ENCODE measurements at regions not wholly inside any gene's neighbourhood (a gene's known extent, or its start where the extent isn't known, plus 50 kb on each side); places are given as distances from the start of the nearest gene placed in this dataset.

- Histone ChIP-seq H3K4me1 (ENCODE audit: control insufficient read depth, extremely low read depth, insufficient read depth, low read length) (peaks cover 2% of the 10 kb centered on the region), H4K20me1 (ENCODE audit: control insufficient read depth, extremely low read depth, insufficient read depth, low read length) (no peaks in the 10 kb centered on the region), H3K79me2 (ENCODE audit: control insufficient read depth, insufficient read depth, low read length) (no peaks in the 10 kb centered on the region), H3K4me2 (ENCODE audit: extremely low read depth, insufficient read depth, low read length) (no peak overlapping the region), H3K9ac (ENCODE audit: insufficient read depth, low read length) (no peak overlapping the region), H3K27ac (ENCODE audit: insufficient read depth, low read length) (no peak overlapping the region), H3K27me3 (ENCODE audit: control insufficient read depth, insufficient read depth, low read length) (no peaks in the 10 kb centered on the region), H3K9me3 (ENCODE audit: control insufficient read depth, insufficient read depth, low read depth, low read length) (no peaks in the 10 kb centered on the region), H3K36me3 (ENCODE audit: control insufficient read depth, insufficient read depth, low read length) (no peaks in the 10 kb centered on the region), H3K4me3 (replicated peaks in 1 of 4; ENCODE audit: control extremely low read depth in 1 of 4, insufficient read depth in 1 of 4, low read depth in 3 of 4, low read length in 4 of 4) (no peak overlapping the region), H2AFZ (ENCODE audit: low read length) (no peak overlapping the region)
- no peak for TF ChIP-seq EZH2 (IDR thresholded peaks at IDR 0.05; ENCODE audit: low read length, missing control alignments)
- TF ChIP-seq, protein P1, sequence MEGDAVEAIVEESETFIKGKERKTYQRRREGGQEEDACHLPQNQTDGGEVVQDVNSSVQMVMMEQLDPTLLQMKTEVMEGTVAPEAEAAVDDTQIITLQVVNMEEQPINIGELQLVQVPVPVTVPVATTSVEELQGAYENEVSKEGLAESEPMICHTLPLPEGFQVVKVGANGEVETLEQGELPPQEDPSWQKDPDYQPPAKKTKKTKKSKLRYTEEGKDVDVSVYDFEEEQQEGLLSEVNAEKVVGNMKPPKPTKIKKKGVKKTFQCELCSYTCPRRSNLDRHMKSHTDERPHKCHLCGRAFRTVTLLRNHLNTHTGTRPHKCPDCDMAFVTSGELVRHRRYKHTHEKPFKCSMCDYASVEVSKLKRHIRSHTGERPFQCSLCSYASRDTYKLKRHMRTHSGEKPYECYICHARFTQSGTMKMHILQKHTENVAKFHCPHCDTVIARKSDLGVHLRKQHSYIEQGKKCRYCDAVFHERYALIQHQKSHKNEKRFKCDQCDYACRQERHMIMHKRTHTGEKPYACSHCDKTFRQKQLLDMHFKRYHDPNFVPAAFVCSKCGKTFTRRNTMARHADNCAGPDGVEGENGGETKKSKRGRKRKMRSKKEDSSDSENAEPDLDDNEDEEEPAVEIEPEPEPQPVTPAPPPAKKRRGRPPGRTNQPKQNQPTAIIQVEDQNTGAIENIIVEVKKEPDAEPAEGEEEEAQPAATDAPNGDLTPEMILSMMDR (conservative IDR thresholded peaks at IDR 0.05 in 1 of 2, IDR thresholded peaks at IDR 0.05 in 1 of 2; ENCODE audit: low read depth in 1 of 2, low read length in 2 of 2), result no peak
- no peak for DNase-seq (ENCODE audit: low read depth in 2 of 2)
Observed at GRCh38 chr1:184319879-184320278, 67.0 kb upstream of the C1orf21 start.

DNA sequence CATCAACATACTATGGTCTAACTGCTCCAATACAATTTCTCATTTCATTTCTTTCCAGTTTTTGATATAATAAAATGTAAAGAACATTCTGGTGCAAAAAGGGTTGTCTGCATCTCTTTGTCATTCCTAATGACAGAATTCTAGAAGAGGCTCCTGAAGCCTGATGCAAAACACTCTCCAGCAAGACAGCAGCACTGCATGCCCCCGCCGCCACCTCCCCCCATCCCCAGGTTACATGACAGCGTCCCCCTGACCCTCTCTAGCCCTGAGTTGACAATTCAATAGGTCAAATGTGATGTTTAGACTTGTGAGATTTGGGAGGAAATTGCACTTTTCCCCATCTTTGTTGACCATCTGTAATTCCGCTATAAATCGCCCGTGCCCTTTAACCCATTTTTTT is 64.6 kb upstream of the C1orf21 start:
- H3K4me1 ChIP-seq (ENCODE audit: control insufficient read depth, extremely low read depth, insufficient read depth, low read length), result no peaks in the 10 kb centered on the region
- no peak for DNase-seq (ENCODE audit: low read depth in 2 of 2)
- no peak overlapping the region for H3K9ac ChIP-seq (ENCODE audit: insufficient read depth, low read length)
- no peak overlapping the region for H3K27ac ChIP-seq (ENCODE audit: insufficient read depth, low read length)
- no peaks in the 10 kb centered on the region for H3K9me3 ChIP-seq (ENCODE audit: control insufficient read depth, insufficient read depth, low read depth, low read length)
- H4K20me1 ChIP-seq (ENCODE audit: control insufficient read depth, extremely low read depth, insufficient read depth, low read length), result no peaks in the 10 kb centered on the region
- H2AFZ ChIP-seq (ENCODE audit: low read length), result no peak overlapping the region
- no peak overlapping the region for H3K4me3 ChIP-seq (replicated peaks in 1 of 4; ENCODE audit: control extremely low read depth in 1 of 4, insufficient read depth in 1 of 4, low read depth in 3 of 4, low read length in 4 of 4)
- H3K36me3 ChIP-seq (ENCODE audit: control insufficient read depth, insufficient read depth, low read length), result no peaks in the 10 kb centered on the region
- no peaks in the 10 kb centered on the region for H3K79me2 ChIP-seq (ENCODE audit: control insufficient read depth, insufficient read depth, low read length)
- no peak overlapping the region for H3K4me2 ChIP-seq (ENCODE audit: extremely low read depth, insufficient read depth, low read length)
- H3K27me3 ChIP-seq (ENCODE audit: control insufficient read depth, insufficient read depth, low read length), result no peaks in the 10 kb centered on the region
- TF ChIP-seq, protein P1 (conservative IDR thresholded peaks at IDR 0.05 in 1 of 2, IDR thresholded peaks at IDR 0.05 in 1 of 2; ENCODE audit: low read depth in 1 of 2, low read length in 2 of 2), result no peak
- TF ChIP-seq EZH2 (IDR thresholded peaks at IDR 0.05; ENCODE audit: low read length, missing control alignments), result no peak

- no peak overlapping the region for H3K9ac ChIP-seq (ENCODE audit: insufficient read depth, low read length)
- no peak overlapping the region for H3K4me2 ChIP-seq (ENCODE audit: extremely low read depth, insufficient read depth, low read length)
- no peak for DNase-seq (ENCODE audit: low read depth in 2 of 2)
- no peaks in the 10 kb centered on the region for H3K4me1 ChIP-seq (ENCODE audit: control insufficient read depth, extremely low read depth, insufficient read depth, low read length)
- H3K36me3 ChIP-seq (ENCODE audit: control insufficient read depth, insufficient read depth, low read length), result no peaks in the 10 kb centered on the region
- no peaks in the 10 kb centered on the region for H3K79me2 ChIP-seq (ENCODE audit: control insufficient read depth, insufficient read depth, low read length)
- H3K4me3 ChIP-seq (replicated peaks in 1 of 4; ENCODE audit: control extremely low read depth in 1 of 4, insufficient read depth in 1 of 4, low read depth in 3 of 4, low read length in 4 of 4), result no peak overlapping the region
- H3K27me3 ChIP-seq (ENCODE audit: control insufficient read depth, insufficient read depth, low read length), result no peaks in the 10 kb centered on the region
- H4K20me1 ChIP-seq (ENCODE audit: control insufficient read depth, extremely low read depth, insufficient read depth, low read length), result no peaks in the 10 kb centered on the region
- H3K27ac ChIP-seq (ENCODE audit: insufficient read depth, low read length), result no peak overlapping the region
- no peaks in the 10 kb centered on the region for H3K9me3 ChIP-seq (ENCODE audit: control insufficient read depth, insufficient read depth, low read depth, low read length)
- no peak overlapping the region for H2AFZ ChIP-seq (ENCODE audit: low read length)
- TF ChIP-seq, protein P1 (conservative IDR thresholded peaks at IDR 0.05 in 1 of 2, IDR thresholded peaks at IDR 0.05 in 1 of 2; ENCODE audit: low read depth in 1 of 2, low read length in 2 of 2), result no peak
- TF ChIP-seq EZH2 (IDR thresholded peaks at IDR 0.05; ENCODE audit: low read length, missing control alignments), result no peak
Observed at GRCh38 chr1:184324972-184325371, 61.9 kb upstream of the C1orf21 start.

All from fibroblast of lung (primary cell).